ENCODE measurements at regions not wholly inside any gene's neighbourhood (a gene's known extent, or its start where the extent isn't known, plus 50 kb on each side); places are given as distances from the start of the nearest gene placed in this dataset.
"Not testable (repeated sequence)": the region's sequence is repeated elsewhere in the genome, so short reads cannot be mapped to it uniquely, and the experiment has no call there.

DNA sequence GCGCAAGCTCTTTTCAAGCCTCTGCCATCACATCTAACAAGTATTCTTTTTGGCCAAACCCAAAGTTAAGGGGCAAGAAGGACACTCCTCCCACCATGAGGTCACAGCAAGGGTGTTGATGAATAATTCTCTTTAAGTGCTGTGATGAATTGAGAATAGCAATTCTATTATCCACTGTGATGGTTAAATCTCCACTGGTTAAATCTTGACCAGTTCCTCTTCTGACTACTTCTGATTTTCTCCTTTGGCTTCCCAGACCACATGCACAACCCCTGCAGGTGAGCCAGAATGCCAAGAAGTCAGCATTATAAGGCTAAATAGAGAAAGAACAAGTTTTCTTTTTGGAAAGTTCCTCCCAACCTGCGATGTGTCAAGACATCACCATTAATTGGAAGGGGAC is 90.6 kb upstream of the BCL2L14 start:
- DNase-seq (ENCODE audit: low read depth), result no peak

DNA sequence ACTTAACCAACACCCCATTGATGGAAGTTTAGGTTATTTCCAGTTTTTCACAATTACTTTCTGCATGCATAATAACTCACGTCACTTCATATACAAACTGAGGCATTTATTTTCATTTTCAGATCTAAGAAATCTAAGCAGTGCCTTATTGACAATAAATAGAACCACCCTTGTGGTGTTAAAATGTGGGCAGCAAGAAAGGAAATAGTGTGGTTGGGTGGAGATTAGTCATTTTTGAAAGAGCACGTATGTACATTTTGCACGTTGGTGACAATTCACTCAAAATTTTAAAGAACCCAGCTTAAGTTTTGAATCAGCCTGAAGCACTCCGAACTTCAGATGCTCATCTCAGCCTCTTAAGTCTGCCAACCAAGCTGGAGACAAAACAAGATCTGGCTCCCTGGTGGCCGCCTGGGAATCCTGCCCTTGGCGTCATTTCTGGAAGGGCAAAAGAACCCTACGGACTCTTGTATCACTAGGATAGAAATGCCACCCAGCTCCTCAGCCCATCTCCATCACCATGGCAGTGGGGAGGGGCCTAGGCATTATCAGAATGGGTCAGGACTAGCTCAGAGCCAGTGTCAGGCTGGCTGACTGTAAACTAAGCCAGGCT is 89.5 kb upstream of the BCL2L14 start:
- DNase-seq (ENCODE audit: low read depth), result peak; percentile 4

DNA sequence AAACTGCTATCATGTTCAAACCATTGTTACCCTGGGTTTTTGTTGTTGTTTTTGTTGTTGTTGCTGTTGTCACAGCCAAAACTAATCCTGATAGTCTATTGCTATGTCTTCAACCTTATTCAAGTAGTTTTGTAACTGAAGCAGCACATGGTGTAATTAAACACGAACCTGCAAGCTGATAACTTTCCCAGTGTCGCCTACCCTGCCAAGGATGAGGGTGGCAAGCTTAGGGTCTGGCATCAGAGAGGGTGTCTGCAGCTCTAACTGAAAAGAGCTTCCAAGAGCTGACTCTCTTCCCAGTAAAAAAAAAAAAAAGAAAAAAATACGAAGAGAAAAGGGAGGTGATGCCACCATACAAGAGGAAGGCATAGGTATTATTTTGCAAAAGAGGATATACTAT is 86.3 kb upstream of the BCL2L14 start:
- no peak for DNase-seq (ENCODE audit: low read depth)

DNA sequence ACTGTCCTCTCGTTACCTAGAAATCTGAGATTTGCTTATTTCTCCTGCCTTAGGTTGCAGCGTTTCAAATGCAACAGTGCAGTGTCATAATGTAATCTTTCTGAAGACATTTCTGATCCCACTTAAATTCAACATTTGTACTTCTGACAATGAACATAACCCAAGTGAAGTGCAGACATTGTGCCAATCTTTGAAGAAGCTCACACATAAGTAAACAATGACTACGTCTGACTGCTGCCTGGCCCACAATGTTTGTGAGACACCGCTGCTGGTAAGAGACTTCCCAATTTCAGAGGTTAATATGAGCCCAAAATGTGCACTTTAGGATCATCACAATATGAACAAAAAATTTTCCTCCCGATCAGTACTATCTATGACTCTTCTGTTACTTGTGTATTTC is 84.6 kb upstream of the BCL2L14 start:
- DNase-seq (ENCODE audit: low read depth), result no peak

DNA sequence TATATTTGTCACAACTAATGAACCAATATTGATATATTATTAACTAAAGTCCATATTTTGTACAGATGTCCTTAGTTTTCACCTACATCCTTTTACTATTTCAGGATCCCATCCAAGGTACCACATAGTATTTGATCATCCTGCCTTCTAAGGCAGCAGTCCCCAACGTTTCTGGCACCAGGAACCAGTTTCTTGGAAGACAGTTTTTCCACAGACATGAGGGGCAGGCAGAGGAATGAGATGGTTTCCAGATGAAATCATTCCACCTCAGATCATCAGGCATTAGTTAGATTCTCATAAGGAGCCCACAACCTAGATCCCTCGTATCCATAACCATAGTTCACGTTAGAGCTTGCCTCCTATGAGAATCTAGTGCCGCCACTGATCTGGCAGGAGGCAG is 82.8 kb upstream of the BCL2L14 start:
- no peak for DNase-seq (ENCODE audit: low read depth)

DNA sequence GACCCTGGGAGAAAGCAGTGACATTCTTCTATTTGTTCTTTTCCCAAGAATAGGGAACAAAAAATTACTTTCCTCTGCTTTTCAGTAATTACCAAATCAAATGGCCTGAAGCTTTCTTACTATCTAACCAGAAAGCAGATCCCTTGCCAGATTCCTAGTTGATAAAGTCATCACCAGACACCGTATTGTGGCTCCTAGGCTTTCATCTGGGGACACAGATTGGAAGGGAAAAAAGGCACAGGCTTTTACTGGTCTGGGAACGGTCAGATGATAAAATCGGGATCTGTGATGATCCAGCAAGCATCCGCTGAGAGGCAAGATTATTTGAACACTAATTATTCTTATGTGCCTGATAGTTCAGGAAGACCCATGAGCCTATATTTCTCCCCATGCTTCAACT is 79.1 kb upstream of the BCL2L14 start:
- no peak for DNase-seq (ENCODE audit: low read depth)

DNA sequence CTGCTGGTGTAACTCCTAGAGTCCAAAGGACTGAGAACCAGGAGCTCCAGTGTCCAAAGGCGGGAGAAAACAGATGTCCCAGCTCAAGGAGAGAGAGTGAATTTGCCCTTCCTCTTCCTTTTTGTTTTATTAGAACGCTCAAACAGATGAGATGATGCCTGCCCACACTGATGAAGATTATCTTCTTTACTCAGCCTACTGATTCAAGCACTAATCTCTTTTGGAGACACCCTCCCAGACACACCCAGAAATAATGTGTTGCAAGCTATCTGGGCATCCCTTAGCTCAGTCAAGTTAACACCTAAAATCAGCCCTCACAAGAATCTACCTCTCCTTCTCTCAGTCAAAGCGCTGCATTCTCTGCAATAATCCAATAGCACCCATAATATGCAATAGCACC is 78.2 kb upstream of the BCL2L14 start:
- DNase-seq (ENCODE audit: low read depth), result no peak

DNA sequence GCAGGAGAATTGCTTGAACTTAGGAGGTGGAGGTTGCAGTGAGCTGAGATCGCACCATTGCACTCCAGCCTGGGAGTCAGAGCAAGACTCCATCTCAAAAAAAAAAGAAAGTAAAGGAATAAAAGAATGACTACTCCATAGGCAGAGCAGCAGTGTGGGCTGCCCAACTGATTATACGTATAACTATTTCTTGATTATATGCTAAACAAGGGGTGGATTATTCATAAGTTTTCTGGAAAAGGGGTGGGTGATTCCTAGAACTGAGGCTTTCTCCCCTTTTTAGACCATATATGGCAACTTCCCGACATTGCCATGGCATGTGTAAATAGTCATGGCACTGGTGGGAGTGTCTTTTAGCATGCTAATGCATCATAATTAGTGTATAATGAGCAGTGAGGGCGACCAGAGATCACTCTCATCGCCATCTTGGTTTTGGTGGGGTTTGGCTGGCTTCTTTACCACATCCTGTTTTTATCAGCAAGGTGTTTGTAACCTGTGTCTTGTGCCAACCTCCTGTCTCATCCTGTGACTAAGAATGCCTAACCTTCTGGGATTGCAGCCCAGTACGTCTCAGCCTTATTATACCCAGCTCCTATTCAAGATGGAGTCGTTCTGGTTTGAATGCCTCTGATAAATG is 72.3 kb upstream of the BCL2L14 start:
- DNase-seq (ENCODE audit: low read depth), result not testable (repeated sequence)

DNA sequence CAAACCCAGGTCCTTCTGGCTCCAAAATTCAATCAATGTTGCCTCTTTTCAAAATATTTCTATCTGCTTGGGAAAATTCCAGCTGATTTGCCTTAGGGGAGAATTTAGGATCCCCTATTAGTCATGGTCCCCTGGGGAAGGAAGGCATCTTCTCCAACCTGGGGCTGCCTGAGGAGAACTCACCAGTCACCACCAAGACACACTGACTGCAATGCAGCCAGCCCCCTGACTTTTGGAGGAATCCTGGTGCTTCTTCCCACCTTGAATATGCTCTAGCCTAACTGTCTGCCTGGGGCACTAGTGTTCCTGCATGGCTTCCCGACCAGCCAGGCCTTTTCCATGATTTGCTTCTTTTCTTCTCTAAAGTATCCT is 71.8 kb upstream of the BCL2L14 start:
- no peak for DNase-seq (ENCODE audit: low read depth)

DNA sequence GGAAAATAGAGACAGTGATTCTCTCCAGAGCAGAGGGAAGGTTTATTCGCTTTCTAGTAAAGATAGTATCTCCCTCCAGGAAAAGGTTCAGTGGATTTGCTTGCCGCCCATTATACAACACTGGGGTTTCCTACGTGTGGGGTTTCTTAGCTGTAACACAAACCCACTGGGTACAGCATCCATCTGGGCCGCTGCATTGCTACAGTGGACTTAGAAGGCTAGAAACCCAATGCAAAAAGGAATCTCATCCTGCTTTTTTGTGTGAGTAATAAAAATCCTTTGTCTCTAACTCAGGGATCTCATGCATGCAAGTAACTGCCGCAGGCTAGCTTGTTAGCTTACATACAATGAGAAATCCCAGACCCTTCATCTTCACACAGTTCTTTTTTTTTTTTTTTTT is 67.1 kb upstream of the BCL2L14 start:
- no peak for DNase-seq (ENCODE audit: low read depth)

DNA sequence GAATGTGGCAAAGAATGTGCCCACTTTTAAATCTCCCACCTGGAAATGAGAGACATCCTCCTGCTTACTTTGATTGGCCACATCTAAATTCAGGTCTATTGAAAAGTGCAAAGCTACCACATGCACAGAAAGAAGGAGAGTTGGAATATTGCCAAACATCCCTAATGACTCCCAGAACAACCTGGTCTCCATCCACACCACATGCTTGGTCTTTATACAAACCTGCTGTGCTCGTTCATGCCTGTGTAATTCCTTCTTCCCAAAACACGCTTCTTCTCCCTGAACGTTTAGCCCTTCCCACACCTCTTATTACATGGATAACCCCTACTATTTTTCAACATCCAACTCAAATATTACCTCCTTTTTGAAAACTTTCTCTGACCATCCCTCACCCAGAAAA is 66.2 kb upstream of the BCL2L14 start:
- DNase-seq (ENCODE audit: low read depth), result no peak

DNA sequence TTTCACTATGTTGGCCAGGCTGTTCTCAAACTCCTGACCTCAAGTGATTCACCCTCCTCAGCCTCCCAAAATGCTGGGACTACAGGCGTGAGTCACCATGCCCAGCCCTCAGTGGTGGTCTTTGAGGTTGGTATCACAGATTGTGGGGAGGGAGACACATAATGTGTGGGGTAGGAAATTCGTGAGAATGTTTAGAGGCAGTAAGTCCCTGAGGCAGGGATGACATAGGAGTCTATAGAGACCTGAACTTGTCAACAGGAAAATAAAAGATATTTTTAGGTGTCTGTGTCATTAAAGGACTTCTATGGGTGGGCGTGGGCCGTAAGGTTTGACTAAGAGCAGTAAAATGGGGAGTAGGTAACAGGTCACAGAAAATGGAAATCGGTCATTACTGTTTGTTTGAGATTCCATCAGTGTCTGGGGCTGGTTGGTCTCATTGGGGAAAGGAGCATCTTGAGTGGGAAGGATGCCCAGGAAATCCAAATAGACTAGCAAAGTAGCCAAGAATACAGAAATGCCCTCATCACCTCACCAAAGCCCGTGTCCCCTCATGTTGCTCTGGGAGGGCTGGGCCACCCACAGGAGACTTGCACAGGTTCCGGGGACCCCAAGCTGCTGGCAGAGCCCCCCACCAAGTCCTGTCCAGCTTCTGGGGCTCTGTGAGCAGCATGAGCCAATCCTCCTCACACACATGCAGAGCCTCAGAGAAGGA is 63.6 kb upstream of the BCL2L14 start:
- no peak for DNase-seq (ENCODE audit: low read depth)

DNA sequence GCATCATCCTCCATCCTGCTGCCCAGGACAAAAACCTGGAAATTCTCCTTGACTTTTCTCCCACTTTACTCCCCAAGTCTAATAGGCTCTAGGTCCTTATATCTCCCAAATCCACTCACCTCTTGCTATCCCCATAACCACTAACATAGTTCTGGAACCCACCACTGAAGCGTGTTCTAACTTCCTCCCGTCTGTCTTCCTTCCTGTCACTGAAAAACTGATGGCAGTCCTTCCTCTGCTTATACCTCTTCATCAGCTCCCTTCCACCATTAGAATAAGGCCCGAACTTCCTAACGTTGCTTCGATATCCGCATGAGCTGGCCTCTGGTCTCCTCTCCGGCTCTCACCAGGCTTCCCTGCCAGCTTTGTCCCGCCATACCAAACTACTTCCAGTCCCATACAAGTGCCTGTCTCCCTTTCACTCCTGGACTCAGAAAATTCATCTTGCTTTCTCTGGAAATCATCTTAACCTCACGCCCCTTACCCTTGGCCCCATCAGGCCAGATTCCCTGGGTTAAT is 63.0 kb upstream of the BCL2L14 start:
- DNase-seq (ENCODE audit: low read depth), result no peak

DNA sequence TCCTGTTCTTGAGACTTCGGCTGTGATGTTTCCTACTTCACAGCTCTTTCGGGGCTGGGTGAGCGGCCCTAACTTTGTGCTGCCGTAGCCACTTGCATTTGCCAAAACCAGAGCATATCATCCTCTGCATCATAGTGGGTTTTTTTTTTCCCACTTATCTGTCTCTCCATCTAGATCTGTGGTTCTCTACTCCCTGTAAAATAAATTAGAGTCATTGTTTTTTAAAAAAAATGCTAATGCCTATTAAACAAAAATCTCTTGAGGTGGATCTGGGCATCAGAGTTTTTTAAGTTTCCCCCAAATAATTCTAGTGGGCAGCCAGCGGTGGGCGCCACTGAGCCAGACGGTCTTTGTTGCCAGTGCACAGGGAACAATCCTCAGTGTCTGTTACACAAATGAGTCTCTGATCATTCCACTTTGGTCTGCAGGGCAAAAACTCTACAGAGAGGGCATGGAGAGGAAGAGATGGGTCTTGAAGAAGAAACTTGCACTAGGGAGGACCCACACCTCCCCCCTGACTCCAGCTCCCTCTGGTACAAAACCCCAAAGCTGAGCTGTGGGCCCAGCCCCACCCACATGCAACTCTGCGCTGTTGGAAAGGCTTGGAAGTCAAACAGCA is 62.4 kb upstream of the BCL2L14 start:
- DNase-seq (ENCODE audit: low read depth), result no peak

DNA sequence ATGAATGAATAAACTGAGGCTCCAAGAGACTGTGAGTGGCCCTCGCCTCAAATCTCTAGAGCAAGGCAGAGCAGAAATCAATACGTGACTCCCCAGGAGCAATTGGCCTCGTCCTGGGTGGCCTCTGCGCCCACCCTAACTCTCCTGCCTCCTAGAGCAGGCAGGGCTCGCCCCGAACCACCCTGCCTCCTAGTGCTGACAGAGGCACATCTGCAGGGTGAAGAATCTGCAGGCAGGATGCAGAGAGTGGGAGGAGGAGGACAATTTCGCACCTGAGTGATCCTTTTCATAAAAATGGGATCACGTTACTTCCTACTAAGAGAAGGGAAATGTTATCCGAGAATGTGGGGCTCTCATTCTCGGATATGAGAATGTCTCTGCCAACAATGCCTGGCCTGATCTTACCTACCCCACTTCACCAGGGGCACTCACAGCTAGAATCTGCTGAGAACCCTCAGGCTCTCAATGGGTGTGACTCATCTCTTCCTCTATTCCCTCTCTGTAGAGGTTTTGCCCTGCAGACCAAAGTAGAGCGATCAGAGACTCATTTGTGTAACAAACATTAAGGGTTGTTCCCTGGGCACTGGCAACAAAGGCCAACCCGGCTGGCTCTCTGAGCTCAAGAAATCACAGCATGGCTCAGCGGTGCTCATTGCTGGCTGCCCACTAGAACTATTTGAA is 61.7 kb upstream of the BCL2L14 start:
- no peak for DNase-seq (ENCODE audit: low read depth)

DNA sequence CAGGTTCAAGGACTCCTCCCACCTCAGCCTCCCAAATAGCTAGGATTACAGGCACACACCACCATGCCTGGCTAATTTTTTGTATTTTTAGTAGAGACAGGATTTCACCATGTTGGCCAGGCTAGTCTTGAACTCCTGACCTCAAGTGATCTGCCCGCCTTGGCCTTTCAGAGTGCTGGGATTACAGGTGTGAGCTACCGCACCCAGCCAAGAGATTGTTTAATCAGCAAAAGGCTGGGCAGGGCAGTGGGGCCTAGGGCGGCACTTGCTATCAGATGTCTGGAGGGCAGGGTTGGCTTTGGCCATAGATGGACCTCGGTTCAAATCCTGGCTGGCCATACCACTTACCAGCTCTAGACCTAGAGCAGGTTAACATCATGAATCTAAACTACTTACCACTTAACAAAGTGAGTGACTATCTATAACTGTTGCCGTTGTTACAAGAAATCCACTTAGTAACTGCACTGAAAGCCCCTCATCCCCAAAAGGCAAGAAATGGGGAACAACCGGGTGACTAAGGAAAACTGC is 60.9 kb upstream of the BCL2L14 start:
- DNase-seq (ENCODE audit: low read depth), result not testable (repeated sequence)

DNA sequence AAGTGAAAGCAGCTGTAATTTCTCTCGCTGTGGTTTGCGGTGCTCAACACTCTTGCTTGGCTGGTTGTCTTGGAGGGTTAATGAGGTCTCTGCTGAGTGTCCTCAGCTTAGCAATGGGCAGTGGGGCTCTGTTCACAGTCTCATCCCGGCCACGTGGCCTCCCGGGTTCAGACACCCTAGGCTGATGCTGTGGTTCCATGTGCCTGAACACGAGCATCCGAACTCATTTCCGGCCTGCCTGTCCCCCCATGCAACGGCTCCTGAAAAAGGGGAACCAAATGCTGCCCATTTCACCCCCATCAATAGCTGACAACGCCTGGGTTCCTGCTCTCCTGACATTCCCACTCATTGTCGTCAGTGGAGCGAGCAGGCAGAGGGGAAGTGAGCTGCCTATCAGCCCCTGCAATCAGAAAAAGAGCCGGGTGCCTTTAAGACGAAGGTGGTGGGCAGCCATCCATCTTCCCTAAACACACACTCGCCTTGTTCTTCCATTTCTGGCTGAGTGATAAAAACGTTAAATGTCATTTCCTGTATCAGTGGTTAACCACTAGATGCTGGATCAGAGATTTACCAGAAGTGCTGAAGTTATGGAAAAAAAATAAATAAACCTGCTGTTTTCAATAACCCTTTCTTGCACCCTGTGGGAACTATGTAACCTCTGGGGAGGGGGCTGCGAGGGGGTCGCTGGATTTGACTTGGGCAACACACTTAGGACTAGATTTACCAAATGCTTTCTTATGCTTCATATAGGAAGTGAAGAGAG is 60.3 kb upstream of the BCL2L14 start:
- peak; percentile 15 for DNase-seq (ENCODE audit: low read depth)

DNA sequence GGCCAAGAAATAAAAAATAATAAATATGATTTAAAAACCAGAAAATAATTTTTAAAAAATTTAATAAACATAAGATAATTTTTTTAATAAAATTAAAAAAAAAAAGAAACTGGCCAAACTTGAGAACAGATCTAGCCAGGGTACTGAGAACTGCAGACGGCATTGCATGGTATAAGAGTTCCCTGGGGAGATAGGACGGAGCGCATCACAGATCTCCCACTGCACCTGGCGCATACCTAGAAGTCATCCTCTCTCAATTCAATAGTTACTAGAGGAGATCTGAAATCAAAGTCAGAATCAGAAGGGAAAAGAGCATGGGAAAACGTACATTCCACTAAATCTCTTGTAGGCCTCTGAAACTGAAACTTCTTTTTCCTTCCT is 58.9 kb upstream of the BCL2L14 start:
- no peak for DNase-seq (ENCODE audit: low read depth)

DNA sequence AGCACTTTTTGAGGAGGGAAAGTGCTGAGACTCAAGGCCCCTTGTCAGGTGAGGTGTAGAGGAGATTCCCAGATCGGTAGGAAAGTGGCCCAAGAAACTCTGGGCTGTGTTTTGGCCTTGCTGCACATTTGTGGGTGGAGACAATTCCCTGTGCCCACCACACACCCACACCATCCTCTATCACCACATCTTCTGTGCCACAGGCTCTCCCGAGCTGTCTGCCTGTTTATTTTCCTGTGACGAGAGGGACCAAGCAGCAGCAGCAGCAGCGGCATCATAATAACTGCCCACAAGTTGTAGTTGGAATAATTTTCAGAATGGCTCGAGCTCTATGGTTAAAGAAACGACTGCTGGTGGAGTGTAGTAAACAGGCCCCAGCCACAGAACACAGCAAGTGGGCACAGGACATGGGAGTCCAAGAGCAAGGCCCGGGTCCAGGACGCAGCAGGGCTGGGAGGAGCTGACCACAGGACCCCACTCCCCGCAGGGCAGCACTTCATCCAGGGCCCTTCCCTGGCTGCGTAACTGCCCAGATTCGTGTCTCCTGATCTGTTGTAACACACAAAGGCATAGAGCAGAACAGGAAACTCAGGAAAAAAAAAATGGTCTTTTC is 55.6 kb upstream of the BCL2L14 start:
- no peak for DNase-seq (ENCODE audit: low read depth)

DNA sequence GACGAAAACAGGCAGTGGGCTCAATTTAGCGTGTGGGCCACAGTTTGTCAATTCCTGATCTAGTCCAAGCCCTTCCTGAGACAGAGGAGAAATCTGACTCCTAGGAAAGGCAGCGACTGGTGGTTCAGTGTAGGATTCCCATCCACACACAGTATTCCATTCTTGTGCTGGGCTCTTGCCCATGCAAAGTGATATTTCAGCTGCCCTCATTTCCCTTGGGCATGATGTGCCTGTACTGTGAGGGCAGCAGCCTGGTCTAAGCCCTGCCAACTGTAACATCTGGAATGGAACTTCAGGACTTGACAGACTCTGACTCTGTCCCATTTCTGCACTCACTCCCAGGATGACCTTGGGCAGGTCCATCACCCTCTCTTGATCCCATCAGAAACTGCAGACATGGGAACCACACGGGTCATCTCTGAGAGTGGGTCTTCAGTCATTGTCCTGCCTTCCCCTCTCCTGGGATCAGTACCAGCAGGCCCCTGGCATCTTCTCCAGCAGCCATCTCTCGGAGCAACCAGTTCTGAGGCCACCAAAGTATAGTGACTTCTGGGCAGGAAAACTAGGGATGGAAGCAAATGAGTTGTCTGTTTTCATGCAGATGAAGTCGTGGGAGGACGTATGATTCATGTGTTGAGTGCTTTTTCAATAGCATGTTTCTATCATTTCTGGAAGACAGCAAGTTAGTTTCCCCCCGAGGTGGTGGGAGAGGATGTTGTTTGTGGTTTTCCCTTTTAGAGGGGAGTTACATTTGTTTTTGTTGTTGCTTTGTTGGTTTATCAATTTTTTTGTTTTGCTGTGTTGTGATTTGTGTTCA is 54.2 kb upstream of the BCL2L14 start:
- no peak for DNase-seq (ENCODE audit: low read depth)
